OCI-LY7 (cell line): ENCODE measurements at regions not wholly inside any gene's neighbourhood (a gene's known extent, or its start where the extent isn't known, plus 50 kb on each side); places are given as distances from the start of the nearest gene placed in this dataset.

Experiments used
- BruUV-seq: library from RNA; stranded (reverse); fragments of 400-500 nt; replicated peaks from 2 replicates; lab custom pipeline; 2021; lab: Mats Ljungman, UMichigan
- CTCF ChIA-PET: fragments of 300-600 bp; sonication (Branson Sonifier 250); formaldehyde crosslinking; loops from one replicate; lab custom pipeline; 2022; ENCODE audit warnings: antibody characterized with exemption; ENCODE audit not compliant: unreplicated experiment; lab: Charles Lee
- POLR2A ChIA-PET: fragments of 300-600 bp; sonication (Branson Sonifier 250); formaldehyde crosslinking; loops from one replicate; lab custom pipeline; 2022; ENCODE audit warnings: antibody characterized with exemption; lab: Charles Lee
- DNase-seq: peaks from one replicate; pipeline ENCODE4 v3.0.0-alpha.2; 2015; ENCODE audit warnings: low spot score
- H2AFZ ChIP-seq: fragments of 200-600 bp; sonication (generic), shearing (Covaris generic); 2 replicates; pipeline ENCODE4 v1.6.1; 2014; ENCODE audit warnings: mild to moderate bottlenecking, antibody characterized with exemption, low read length, moderate library complexity
- H3K27ac ChIP-seq: fragments of 200-600 bp; sonication (generic); 2 replicates; pipeline ENCODE4 v1.5.1; 2014; ENCODE audit warnings: mixed run types, low read depth, mild to moderate bottlenecking, moderate library complexity, low read length, inconsistent platforms; ENCODE audit not compliant: poor library complexity, severe bottlenecking
- H3K36me3 ChIP-seq: fragments of 200-600 bp; sonication (generic); 2 replicates; pipeline ENCODE4 v1.6.1; 2014; ENCODE audit warnings: mild to moderate bottlenecking, antibody characterized with exemption, low read length, moderate library complexity, mixed read lengths; ENCODE audit not compliant: insufficient read depth
- H3K4me1 ChIP-seq: fragments of 200-600 bp; sonication (generic); 2 replicates; pipeline ENCODE4 v1.5.1; 2014; ENCODE audit warnings: mild to moderate bottlenecking, low read length; ENCODE audit not compliant: insufficient read depth, poor library complexity, severe bottlenecking
- H3K4me2 ChIP-seq: fragments of 200-600 bp; sonication (generic); 2 replicates; pipeline ENCODE4 v1.6.1; 2014; ENCODE audit warnings: mild to moderate bottlenecking, low read length
- H3K4me3 ChIP-seq: fragments of 200-600 bp; sonication (generic); 2 replicates; pipeline ENCODE4 v1.5.1; 2014; ENCODE audit warnings: mild to moderate bottlenecking, low read depth, low read length; ENCODE audit not compliant: poor library complexity, severe bottlenecking
- H3K79me2 ChIP-seq: fragments of 200-600 bp; sonication (generic); 2 replicates; pipeline ENCODE4 v1.6.1; 2016; ENCODE audit warnings: low read depth, mild to moderate bottlenecking, low read length, moderate library complexity, mixed read lengths; ENCODE audit not compliant: insufficient read depth
- H3K9me2 ChIP-seq: fragments of 200-600 bp; sonication (generic); 2 replicates; pipeline ENCODE4 v1.6.1; 2016; ENCODE audit warnings: mild to moderate bottlenecking, low read length, mixed read lengths; ENCODE audit not compliant: insufficient read depth
- H3K9me3 ChIP-seq: fragments of 200-600 bp; sonication (generic); 2 replicates; pipeline ENCODE4 v1.6.1; 2014; ENCODE audit warnings: mild to moderate bottlenecking, mixed run types, low read length, mixed read lengths
- H4K20me1 ChIP-seq: fragments of 200-600 bp; sonication (generic); 2 replicates; pipeline ENCODE4 v1.6.1; 2014; ENCODE audit warnings: mild to moderate bottlenecking, antibody characterized with exemption, low read length, moderate library complexity, mixed read lengths; ENCODE audit not compliant: insufficient read depth
- CTCF ChIP-seq: fragments of 200-600 bp; sonication (generic); conservative IDR thresholded peaks from 2 replicates; pipeline ENCODE4 v1.5.1; 2014; ENCODE audit warnings: mild to moderate bottlenecking, antibody characterized with exemption, low read length, moderate library complexity, mixed read lengths
- EZH2phosphoT487 ChIP-seq: fragments of 200-600 bp; sonication (generic); IDR thresholded peaks from 2 replicates; pipeline ENCODE4 v1.6.1; 2018; ENCODE audit warnings: low read depth, borderline replicate concordance, mild to moderate bottlenecking, mixed run types, antibody characterized with exemption, low read length, moderate library complexity, mixed read lengths
- intact Hi-C: fragments of 100-400 bp; cut with micrococcal nuclease; formaldehyde crosslinking; loops from one replicate; pipeline ENCODE4 v1.10.0; 2022; ENCODE audit not compliant: unreplicated experiment

- no peak overlapping the region for H3K27ac ChIP-seq
- no peak for DNase-seq
- no peaks in the 10 kb centered on the region for H3K4me1 ChIP-seq
- no peak for TF ChIP-seq CTCF
- TF ChIP-seq EZH2phosphoT487: no peak
- BruUV-seq: no TSS peak
- H3K4me3 ChIP-seq: no peak overlapping the region
- intact Hi-C loops: no loop called here
- no peaks in the 10 kb centered on the region for H3K9me2 ChIP-seq
- H3K4me2 ChIP-seq: no peak overlapping the region
- no peaks in the 10 kb centered on the region for H3K9me3 ChIP-seq
- H3K79me2 ChIP-seq: no peaks in the 10 kb centered on the region
- no peaks in the 10 kb centered on the region for H4K20me1 ChIP-seq
- ChIA-PET POLR2A (no interaction called here), CTCF (no interaction called here)
- H2AFZ ChIP-seq: no peak overlapping the region
- H3K36me3 ChIP-seq: no peaks in the 10 kb centered on the region
Observed at GRCh38 chr4:23062188-23062587, 369.5 kb downstream of the GBA3 start.

GRCh38 chr4:23061431-23061830 lies 368.7 kb downstream of the GBA3 start:
- Histone ChIP-seq H3K36me3 (no peaks in the 10 kb centered on the region), H3K79me2 (no peaks in the 10 kb centered on the region), H3K4me1 (no peaks in the 10 kb centered on the region), H4K20me1 (no peaks in the 10 kb centered on the region), H3K4me3 (no peak overlapping the region), H3K27ac (no peak overlapping the region), H3K9me2 (no peaks in the 10 kb centered on the region), H3K4me2 (no peak overlapping the region), H2AFZ (no peak overlapping the region), H3K9me3 (no peaks in the 10 kb centered on the region)
- TF ChIP-seq EZH2phosphoT487 (no peak), CTCF (no peak)
- intact Hi-C loops: no loop called here
- DNase-seq: no peak
- ChIA-PET CTCF (no interaction called here), POLR2A (no interaction called here)
- BruUV-seq: no TSS peak

GRCh38 chr4:23060776-23061175 lies 368.0 kb downstream of the GBA3 start:
- Histone ChIP-seq H2AFZ (no peak overlapping the region), H3K9me2 (no peaks in the 10 kb centered on the region), H3K27ac (no peak overlapping the region), H4K20me1 (no peaks in the 10 kb centered on the region), H3K9me3 (no peaks in the 10 kb centered on the region), H3K4me2 (no peak overlapping the region), H3K36me3 (no peaks in the 10 kb centered on the region), H3K4me3 (no peak overlapping the region), H3K4me1 (no peaks in the 10 kb centered on the region), H3K79me2 (no peaks in the 10 kb centered on the region)
- no TSS peak for BruUV-seq
- POLR2A ChIA-PET: no interaction called here
- no peak for DNase-seq
- no peak for TF ChIP-seq EZH2phosphoT487
- TF ChIP-seq CTCF: no peak
- intact Hi-C loops: no loop called here
- CTCF ChIA-PET: no interaction called here
